K562 (cell line): ENCODE measurements at regions not wholly inside any gene's neighbourhood (a gene's known extent, or its start where the extent isn't known, plus 50 kb on each side); places are given as distances from the start of the nearest gene placed in this dataset.

ENCODE experiments used
- ATAC-seq: fragments of 200-7000 bp; cut with Tn5 transposase; 3 replicates; pipeline ENCODE4 v1.9.1; 2020; ENCODE audit warnings: moderate library complexity
- BruUV-seq: library from RNA; stranded (reverse); fragments of 400-500 nt; replicated peaks from 2 replicates; lab custom pipeline; 2021; lab: Mats Ljungman, UMichigan
- CTCF ChIA-PET: fragments of 300-600 bp; formaldehyde crosslinking; extraction: SDS; loops from one replicate; lab custom pipeline; 2021; ENCODE audit warnings: low intra/inter-chr PET ratio; lab: Yijun Ruan, JAX
- POLR2A ChIA-PET: fragments of 300-600, 350-650 bp; sonication (Branson Sonifier 250); formaldehyde crosslinking; extraction: SDS; loops from one replicate; lab custom pipeline; 2021; ENCODE audit warnings: antibody characterized with exemption, inconsistent platforms; lab: Yijun Ruan, JAX
- DNase-seq, 4 experiments: peaks; one replicate each; pipeline versions ENCODE4 v3.0.0 to v3.0.0-alpha.2; 2011 to 2018; ENCODE audit warnings: low spot score in 3 of 4, mixed read lengths in 3 of 4; ENCODE audit errors: extremely low read depth in 1 of 4
- FAIRE-seq: peaks from 2 replicates; lab custom pipeline; 2011; peaks lifted over from hg19 to GRCh38; lab: Jason Lieb, UNC
- H2AFZ ChIP-seq: 2 replicates; pipeline ENCODE4 v1.6.0; 2011; ENCODE audit warnings: low read depth, low read length, control low read depth, inconsistent platforms
- H3K27ac ChIP-seq: fragments of 200-600 bp; 3 replicates; pipeline ENCODE4 v1.8.0; 2011; ENCODE audit warnings: low read depth, mild to moderate bottlenecking, control low read depth, inconsistent platforms, low read length, moderate library complexity, mixed read lengths; ENCODE audit errors: extremely low read depth
- H3K27me3 ChIP-seq, 2 experiments: fragments of 300-600 bp in 1 of 2; 2 replicates in 1 of 2; 3 replicates in 1 of 2; pipeline versions ENCODE4 v1.6.0 to v1.8.0; 2011; ENCODE audit warnings: inconsistent platforms in 2 of 2, low read length in 2 of 2, mild to moderate bottlenecking in 1 of 2, mixed read lengths in 1 of 2, moderate library complexity in 1 of 2; ENCODE audit not compliant: control insufficient read depth in 2 of 2, insufficient read depth in 2 of 2
- H3K36me3 ChIP-seq: fragments of 300-600 bp; 3 replicates; pipeline ENCODE4 v1.8.0; 2011; ENCODE audit warnings: mild to moderate bottlenecking, low read length, inconsistent platforms; ENCODE audit not compliant: control insufficient read depth, insufficient read depth
- H3K4me1 ChIP-seq, 2 experiments: fragments of 200-600 bp in 1 of 2; replicated peaks in 1 of 2; 2 replicates in 1 of 2; 3 replicates in 1 of 2; pipeline versions ENCODE4 v1.5.1 to v1.8.0; 2011; ENCODE audit warnings: inconsistent platforms in 2 of 2, low read length in 2 of 2, mild to moderate bottlenecking in 1 of 2, mixed read lengths in 1 of 2, moderate library complexity in 1 of 2; ENCODE audit not compliant: control insufficient read depth in 2 of 2, insufficient read depth in 2 of 2
- H3K4me2 ChIP-seq: 2 replicates; pipeline ENCODE4 v1.6.1; 2011; ENCODE audit warnings: low read length, control low read depth, inconsistent platforms, mixed read lengths; ENCODE audit not compliant: insufficient read depth
- H3K4me3 ChIP-seq: fragments of 200-600 bp; sonication (generic), shearing (Covaris generic); 2 replicates; pipeline ENCODE4 v1.5.1; 2016; ENCODE audit warnings: control low read depth, inconsistent platforms
- H3K79me2 ChIP-seq: fragments of 200-600 bp; 3 replicates; pipeline ENCODE4 v1.8.0; 2011; ENCODE audit warnings: low read length, inconsistent platforms; ENCODE audit not compliant: control insufficient read depth, insufficient read depth
- H3K9ac ChIP-seq, 2 experiments: 2 replicates each; pipeline versions ENCODE4 v1.6.0 to v1.6.1; 2011; ENCODE audit warnings: low read depth in 2 of 2, low read length in 2 of 2, control low read depth in 1 of 2, inconsistent platforms in 1 of 2, mild to moderate bottlenecking in 1 of 2, mixed read lengths in 1 of 2; ENCODE audit not compliant: insufficient read depth in 1 of 2
- H3K9me1 ChIP-seq: one replicate; pipeline ENCODE4 v1.6.0; 2011; ENCODE audit warnings: inconsistent platforms, mild to moderate bottlenecking, low read length, moderate library complexity; ENCODE audit not compliant: control insufficient read depth, insufficient read depth
- H3K9me3 ChIP-seq: replicated peaks from 2 replicates; pipeline ENCODE4 v1.5.1; 2011; ENCODE audit warnings: low read depth, low read length, inconsistent platforms; ENCODE audit not compliant: control insufficient read depth, insufficient read depth
- H4K20me1 ChIP-seq: replicated peaks from 2 replicates; pipeline ENCODE4 v1.6.1; 2011; ENCODE audit warnings: low read length, inconsistent platforms, mixed read lengths; ENCODE audit not compliant: control insufficient read depth, insufficient read depth
- FOS ChIP-seq: IDR thresholded peaks from 3 replicates; pipeline ENCODE4 v1.6.1; 2011; ENCODE audit not compliant: insufficient read length; ENCODE audit errors: extremely low read depth
- HCFC1 ChIP-seq: IDR thresholded peaks from 2 replicates; pipeline ENCODE4 v1.6.1; 2012; ENCODE audit warnings: low read depth, low read length, improper control_type of control experiment
- MAZ ChIP-seq, 2 experiments: fragments of 450-650 bp in 1 of 2; sonication (generic) in 1 of 2; formaldehyde crosslinking; IDR thresholded peaks in 1 of 2; conservative IDR thresholded peaks in 1 of 2; 2 replicates each; pipeline versions ENCODE4 v1.4.0 to v1.5.0; 2020; ENCODE audit warnings: mild to moderate bottlenecking in 1 of 2, missing genetic modification reagents in 1 of 2
- PRPF4 ChIP-seq: fragments of 200-400 bp; formaldehyde crosslinking; IDR thresholded peaks from one replicate; pipeline ENCODE4 v1.6.1; 2017; ENCODE audit warnings: low read length, low read depth, mild to moderate bottlenecking; ENCODE audit not compliant: insufficient read depth, poor library complexity, severe bottlenecking
- RAD21 ChIP-seq, 2 experiments: fragments of 250-450 bp in 1 of 2; fragments of 450-650 bp in 1 of 2; sonication (Bioruptor Pico) in 1 of 2; formaldehyde crosslinking in 1 of 2; IDR thresholded peaks in 1 of 2; conservative IDR thresholded peaks in 1 of 2; 2 replicates each; pipeline versions ENCODE4 v1.4.0 to v1.8.0; 2020 to 2022; ENCODE audit warnings: mild to moderate bottlenecking in 2 of 2, moderate library complexity in 1 of 2
- SNAPC5 ChIP-seq: fragments of 250-450 bp; sonication (Bioruptor Pico); IDR thresholded peaks from 2 replicates; pipeline ENCODE4 v1.8.0; 2021; ENCODE audit warnings: moderate library complexity, mild to moderate bottlenecking, inconsistent platforms
- SREBF1 ChIP-seq: fragments of 150-350 bp; IDR thresholded peaks from 2 replicates; pipeline ENCODE4 v1.6.1; 2014; ENCODE audit warnings: antibody characterized with exemption, low read depth, low read length, borderline replicate concordance
- SRF ChIP-seq, 2 experiments: fragments of 250-450, 450-650 bp in 1 of 2; sonication (Bioruptor Pico) in 1 of 2; sonication (generic) in 1 of 2; formaldehyde crosslinking; IDR thresholded peaks; 2 replicates each; pipeline versions ENCODE4 v1.5.0 to v1.5.1; 2020 to 2022; ENCODE audit warnings: mild to moderate bottlenecking in 1 of 2, missing genetic modification reagents in 1 of 2
- ZNF583 ChIP-seq: fragments of 250-450 bp; sonication (Bioruptor Pico); IDR thresholded peaks from 2 replicates; pipeline ENCODE4 v1.4.0; 2020
- WGBS: fragments of 100-300 bp; shearing (Covaris generic); methylation state at CpG from one replicate; pipeline ENCODE4 v1.1.6; 2016; ENCODE audit warnings: low coverage, mixed read lengths; ENCODE audit not compliant: insufficient coverage; ENCODE audit errors: missing lambda C conversion rate; 5-methylcytosine and 5-hydroxymethylcytosine counted together
- in situ Hi-C: fragments of 300-500 bp; cut with MboI; formaldehyde crosslinking; loops from 4 replicates; pipeline ENCODE4 v1.15.0; 2018; ENCODE audit warnings: inconsistent platforms, mixed read lengths
- intact Hi-C: fragments of 100-400 bp; cut with micrococcal nuclease; formaldehyde crosslinking; loops from 2 replicates; pipeline ENCODE4 v1.14.2; 2022
- TF ChIP-seq, protein P1 (sequence below): sonication (generic); formaldehyde crosslinking; IDR thresholded peaks from 2 replicates; pipeline ENCODE4 v1.8.0; 2022; ENCODE audit warnings: mild to moderate bottlenecking, missing genetic modification reagents
- TF ChIP-seq, protein P2 (sequence below): fragments of 250-450 bp; sonication (Bioruptor Pico); IDR thresholded peaks from 2 replicates; pipeline ENCODE4 v1.5.0; 2021

- H3K36me3 ChIP-seq = no peaks in the 10 kb centered on the region
- peak overlapping the region; percentile 45 for H3K4me3 ChIP-seq
- H3K27ac ChIP-seq = peak overlapping the region; percentile 64; the same call in 1 of the 3 replicates
- WGBS = 3% methylated on average over 44 of the region's 84 CpGs
- peak overlapping the region; percentile 93 for H2AFZ ChIP-seq
- no peaks in the 10 kb centered on the region; a peak in 1 of 5 replicates for H3K27me3 ChIP-seq
- no peaks in the 10 kb centered on the region for H3K9me3 ChIP-seq
- CTCF ChIA-PET = no interaction called here
- H3K4me2 ChIP-seq = peak overlapping the region; percentile 77
- POLR2A ChIA-PET = no interaction called here
- H3K79me2 ChIP-seq = no peaks in the 10 kb centered on the region
- no TSS peak for BruUV-seq
- peak; percentile 91 to 99 (median 98) for DNase-seq
- peak; percentile 100 for ATAC-seq
- H3K9ac ChIP-seq = peak overlapping the region; percentile 80 to 88
- in situ Hi-C loops (no loop called here), intact Hi-C loops (no loop called here)
- H4K20me1 ChIP-seq = no peaks in the 10 kb centered on the region
- H3K9me1 ChIP-seq = no peaks in the 10 kb centered on the region
- FAIRE-seq = peak; percentile 72
- H3K4me1 ChIP-seq = peaks cover 9 to 11% of the 10 kb centered on the region in 2 experiments; a peak in 3 of 5 replicates
- TF ChIP-seq FOS (peak; percentile 59), RAD21 (CRISPR knock-in tag; conservative IDR thresholded peaks at IDR 0.05 in 1 of 2, IDR thresholded peaks at IDR 0.05 in 1 of 2) (no peak), ZNF583 (CRISPR knock-in tag) (no peak), SREBF1 (no peak), MAZ (CRISPR knock-in tag; conservative IDR thresholded peaks at IDR 0.05 in 1 of 2, IDR thresholded peaks at IDR 0.05 in 1 of 2) (no peak), SRF (CRISPR knock-in tag; IDR thresholded peaks at IDR 0.05) (no peak), HCFC1 (no peak), PRPF4 (no peak), SNAPC5 (CRISPR knock-in tag) (no peak)
- TF ChIP-seq, protein P1, sequence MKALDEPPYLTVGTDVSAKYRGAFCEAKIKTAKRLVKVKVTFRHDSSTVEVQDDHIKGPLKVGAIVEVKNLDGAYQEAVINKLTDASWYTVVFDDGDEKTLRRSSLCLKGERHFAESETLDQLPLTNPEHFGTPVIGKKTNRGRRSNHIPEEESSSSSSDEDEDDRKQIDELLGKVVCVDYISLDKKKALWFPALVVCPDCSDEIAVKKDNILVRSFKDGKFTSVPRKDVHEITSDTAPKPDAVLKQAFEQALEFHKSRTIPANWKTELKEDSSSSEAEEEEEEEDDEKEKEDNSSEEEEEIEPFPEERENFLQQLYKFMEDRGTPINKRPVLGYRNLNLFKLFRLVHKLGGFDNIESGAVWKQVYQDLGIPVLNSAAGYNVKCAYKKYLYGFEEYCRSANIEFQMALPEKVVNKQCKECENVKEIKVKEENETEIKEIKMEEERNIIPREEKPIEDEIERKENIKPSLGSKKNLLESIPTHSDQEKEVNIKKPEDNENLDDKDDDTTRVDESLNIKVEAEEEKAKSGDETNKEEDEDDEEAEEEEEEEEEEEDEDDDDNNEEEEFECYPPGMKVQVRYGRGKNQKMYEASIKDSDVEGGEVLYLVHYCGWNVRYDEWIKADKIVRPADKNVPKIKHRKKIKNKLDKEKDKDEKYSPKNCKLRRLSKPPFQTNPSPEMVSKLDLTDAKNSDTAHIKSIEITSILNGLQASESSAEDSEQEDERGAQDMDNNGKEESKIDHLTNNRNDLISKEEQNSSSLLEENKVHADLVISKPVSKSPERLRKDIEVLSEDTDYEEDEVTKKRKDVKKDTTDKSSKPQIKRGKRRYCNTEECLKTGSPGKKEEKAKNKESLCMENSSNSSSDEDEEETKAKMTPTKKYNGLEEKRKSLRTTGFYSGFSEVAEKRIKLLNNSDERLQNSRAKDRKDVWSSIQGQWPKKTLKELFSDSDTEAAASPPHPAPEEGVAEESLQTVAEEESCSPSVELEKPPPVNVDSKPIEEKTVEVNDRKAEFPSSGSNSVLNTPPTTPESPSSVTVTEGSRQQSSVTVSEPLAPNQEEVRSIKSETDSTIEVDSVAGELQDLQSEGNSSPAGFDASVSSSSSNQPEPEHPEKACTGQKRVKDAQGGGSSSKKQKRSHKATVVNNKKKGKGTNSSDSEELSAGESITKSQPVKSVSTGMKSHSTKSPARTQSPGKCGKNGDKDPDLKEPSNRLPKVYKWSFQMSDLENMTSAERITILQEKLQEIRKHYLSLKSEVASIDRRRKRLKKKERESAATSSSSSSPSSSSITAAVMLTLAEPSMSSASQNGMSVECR (CRISPR knock-in tag) = no peak
- TF ChIP-seq, protein P2, sequence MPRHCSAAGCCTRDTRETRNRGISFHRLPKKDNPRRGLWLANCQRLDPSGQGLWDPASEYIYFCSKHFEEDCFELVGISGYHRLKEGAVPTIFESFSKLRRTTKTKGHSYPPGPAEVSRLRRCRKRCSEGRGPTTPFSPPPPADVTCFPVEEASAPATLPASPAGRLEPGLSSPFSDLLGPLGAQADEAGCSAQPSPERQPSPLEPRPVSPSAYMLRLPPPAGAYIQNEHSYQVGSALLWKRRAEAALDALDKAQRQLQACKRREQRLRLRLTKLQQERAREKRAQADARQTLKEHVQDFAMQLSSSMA (CRISPR knock-in tag) = no peak
These were observed 231.7 kb upstream of the SERP2 start for GRCh38 chr13:44141725-44142539.
